ENCODE measurements at regions not wholly inside any gene's neighbourhood (a gene's known extent, or its start where the extent isn't known, plus 50 kb on each side); places are given as distances from the start of the nearest gene placed in this dataset.

DNA sequence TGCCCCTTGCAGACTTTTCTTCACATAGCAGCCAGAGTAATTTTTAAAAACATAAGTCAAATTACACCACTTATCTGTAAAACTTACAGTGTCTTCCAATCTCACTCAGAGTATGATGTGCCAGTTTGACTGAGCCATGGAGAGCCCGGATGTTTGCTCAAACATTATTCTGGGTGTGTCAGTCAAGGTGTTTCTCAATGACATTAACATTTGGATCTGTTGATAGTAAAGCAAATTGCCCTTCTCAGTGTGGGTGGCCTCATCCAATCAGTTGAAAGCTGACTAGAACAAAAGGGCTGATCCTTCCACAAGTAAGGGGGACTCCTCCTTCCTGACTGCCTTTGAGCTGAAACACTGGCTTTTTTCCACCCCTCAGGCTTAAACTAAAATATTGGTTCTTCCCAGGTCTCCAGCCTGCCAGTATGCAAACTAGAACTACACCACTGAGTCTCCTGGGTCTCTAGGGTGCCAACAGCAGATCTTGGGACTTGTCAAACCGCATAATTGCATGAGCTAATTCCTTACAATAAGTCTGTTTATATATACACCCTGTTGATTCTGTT lies 157.9 kb upstream of the CTTNBP2NL start:
- Histone ChIP-seq H3K9me3 (ENCODE audit: control insufficient read depth in 3 of 3, low read length in 3 of 3) (no peaks in the 10 kb centered on the region), H3K36me3 (ENCODE audit: control insufficient read depth in 3 of 3, insufficient read depth in 3 of 3, low read length in 3 of 3) (no peaks in the 10 kb centered on the region), H3K4me3 (ENCODE audit: low read length in 3 of 3) (no peak overlapping the region), H3K4me1 (ENCODE audit: control insufficient read depth in 3 of 3, insufficient read depth in 3 of 3, low read length in 3 of 3) (no peaks in the 10 kb centered on the region), H3K27me3 (ENCODE audit: control insufficient read depth in 3 of 3, insufficient read depth in 3 of 3, low read length in 3 of 3) (no peaks in the 10 kb centered on the region), H3K9ac (ENCODE audit: low read depth in 1 of 3, low read length in 3 of 3) (no peak overlapping the region), H3K27ac (ENCODE audit: low read depth, low read length) (no peak overlapping the region)

DNA sequence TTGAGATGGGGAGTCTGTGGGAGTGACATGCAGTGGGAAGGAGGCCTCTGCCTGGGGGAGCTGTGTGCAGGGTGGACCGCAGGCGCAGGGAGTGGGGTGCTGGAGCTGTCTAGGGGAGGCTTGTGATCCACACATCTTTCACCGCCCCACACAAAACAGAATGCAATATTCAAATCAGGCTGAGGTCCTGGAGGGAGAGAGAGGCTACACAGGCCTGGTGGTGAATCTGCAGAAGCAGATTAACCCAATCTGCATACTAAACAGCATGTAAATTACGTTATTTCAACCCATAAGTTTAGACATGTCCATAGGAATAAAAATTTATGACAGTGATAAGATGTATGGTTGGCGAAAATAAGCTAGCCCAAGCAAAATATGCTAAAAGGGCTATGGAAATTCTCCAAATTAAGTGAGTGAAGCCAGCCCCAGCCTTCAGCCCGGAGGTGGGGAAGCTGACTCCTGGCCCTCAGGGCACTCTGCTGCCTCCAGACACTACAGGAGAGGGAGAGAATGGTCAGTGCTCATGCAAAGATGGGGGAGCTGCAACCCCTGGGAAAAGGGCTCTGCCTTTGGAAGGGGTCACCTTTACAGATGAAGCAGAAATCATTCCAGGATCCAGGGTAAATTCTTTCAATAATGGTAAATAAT lies 156.2 kb upstream of the CTTNBP2NL start:
- Histone ChIP-seq H3K27ac (ENCODE audit: low read depth, low read length) (no peak overlapping the region), H3K27me3 (ENCODE audit: control insufficient read depth in 3 of 3, insufficient read depth in 3 of 3, low read length in 3 of 3) (no peaks in the 10 kb centered on the region), H3K9me3 (ENCODE audit: control insufficient read depth in 3 of 3, low read length in 3 of 3) (no peaks in the 10 kb centered on the region), H3K36me3 (ENCODE audit: control insufficient read depth in 3 of 3, insufficient read depth in 3 of 3, low read length in 3 of 3) (no peaks in the 10 kb centered on the region), H3K4me3 (ENCODE audit: low read length in 3 of 3) (no peak overlapping the region), H3K4me1 (ENCODE audit: control insufficient read depth in 3 of 3, insufficient read depth in 3 of 3, low read length in 3 of 3) (no peaks in the 10 kb centered on the region), H3K9ac (ENCODE audit: low read depth in 1 of 3, low read length in 3 of 3) (no peak overlapping the region)

DNA sequence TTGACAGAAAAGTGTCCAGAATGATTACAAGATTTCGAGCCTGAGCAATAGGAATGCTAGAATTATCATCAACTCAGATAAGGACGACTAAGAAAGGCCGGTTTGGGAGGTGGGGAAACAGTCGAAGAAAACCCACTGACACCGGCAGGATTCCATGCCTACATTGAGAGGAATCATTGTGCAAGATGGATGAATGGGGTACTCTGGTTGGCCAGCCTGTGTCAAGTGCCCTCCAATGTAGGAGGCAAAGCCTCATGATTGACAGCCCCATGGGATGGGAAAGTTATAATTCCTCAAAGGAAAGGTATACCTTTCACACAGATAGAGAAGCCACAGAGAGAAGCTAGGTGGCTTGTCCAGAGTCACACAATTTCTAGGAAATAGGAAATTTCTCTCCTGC lies 153.5 kb upstream of the CTTNBP2NL start:
- H3K9me3 ChIP-seq (ENCODE audit: control insufficient read depth in 3 of 3, low read length in 3 of 3) = no peaks in the 10 kb centered on the region
- no peaks in the 10 kb centered on the region for H3K36me3 ChIP-seq (ENCODE audit: control insufficient read depth in 3 of 3, insufficient read depth in 3 of 3, low read length in 3 of 3)

DNA sequence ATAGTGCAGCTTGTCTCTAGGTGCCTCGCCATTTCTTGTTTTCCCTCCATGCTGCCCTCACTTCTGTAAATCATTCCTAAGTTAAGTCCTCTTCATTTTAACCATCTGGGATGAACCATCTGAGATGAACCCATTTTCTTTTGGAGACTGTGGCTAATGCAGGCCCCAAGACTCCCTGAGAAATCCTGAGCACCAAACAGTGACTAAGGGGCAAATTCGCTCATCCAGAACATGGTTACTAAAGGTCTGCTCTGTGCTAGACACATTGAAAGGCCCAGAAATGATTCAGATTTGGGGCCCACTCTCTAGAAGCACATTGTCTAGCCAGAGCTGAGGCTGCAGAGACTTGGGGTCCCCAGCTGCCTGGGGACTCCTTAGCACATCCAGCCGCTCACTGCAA lies 151.9 kb upstream of the CTTNBP2NL start:
- Histone ChIP-seq H3K27me3 (ENCODE audit: control insufficient read depth in 3 of 3, insufficient read depth in 3 of 3, low read length in 3 of 3) (no peaks in the 10 kb centered on the region), H3K36me3 (ENCODE audit: control insufficient read depth in 3 of 3, insufficient read depth in 3 of 3, low read length in 3 of 3) (no peaks in the 10 kb centered on the region), H3K4me3 (ENCODE audit: low read length in 3 of 3) (no peak overlapping the region), H3K9me3 (ENCODE audit: control insufficient read depth in 3 of 3, low read length in 3 of 3) (no peaks in the 10 kb centered on the region), H3K9ac (ENCODE audit: low read depth in 1 of 3, low read length in 3 of 3) (no peak overlapping the region), H3K4me1 (ENCODE audit: control insufficient read depth in 3 of 3, insufficient read depth in 3 of 3, low read length in 3 of 3) (peaks cover 0 to 5% (median 4%) of the 10 kb centered on the region in 3 donors), H3K27ac (ENCODE audit: low read depth, low read length) (no peak overlapping the region)

More for the DNA sequence above, 153.5 kb upstream of the CTTNBP2NL start:
- Histone ChIP-seq H3K27me3 (ENCODE audit: control insufficient read depth in 3 of 3, insufficient read depth in 3 of 3, low read length in 3 of 3) (no peaks in the 10 kb centered on the region), H3K4me3 (ENCODE audit: low read length in 3 of 3) (no peak overlapping the region), H3K4me1 (ENCODE audit: control insufficient read depth in 3 of 3, insufficient read depth in 3 of 3, low read length in 3 of 3) (peaks cover 0 to 4% (median 4%) of the 10 kb centered on the region in 3 donors), H3K9ac (ENCODE audit: low read depth in 1 of 3, low read length in 3 of 3) (no peak overlapping the region), H3K27ac (ENCODE audit: low read depth, low read length) (no peak overlapping the region)

DNA sequence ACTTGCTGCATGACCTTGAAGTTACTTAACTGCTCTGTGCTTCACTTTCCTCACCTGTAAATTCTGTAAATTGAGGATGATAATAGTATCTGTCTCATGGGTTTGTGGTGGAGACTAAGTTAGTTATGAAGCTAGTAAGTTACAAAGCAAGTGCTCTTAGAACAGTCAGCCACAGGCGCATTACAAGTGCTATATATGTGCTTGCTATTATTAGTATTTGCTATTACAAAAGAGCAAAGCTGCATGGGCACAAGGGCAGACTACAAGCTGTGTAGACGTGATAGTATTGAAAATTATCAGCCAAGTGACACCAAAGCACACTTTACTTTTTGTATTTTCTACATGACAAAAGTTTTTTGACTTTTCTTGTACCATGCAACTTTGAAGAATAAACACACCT lies 150.9 kb upstream of the CTTNBP2NL start:
- H3K4me1 ChIP-seq (ENCODE audit: control insufficient read depth in 3 of 3, insufficient read depth in 3 of 3, low read length in 3 of 3) = peaks cover 0 to 5% (median 4%) of the 10 kb centered on the region in 3 donors
- H3K36me3 ChIP-seq (ENCODE audit: control insufficient read depth in 3 of 3, insufficient read depth in 3 of 3, low read length in 3 of 3) = no peaks in the 10 kb centered on the region
- no peak overlapping the region for H3K4me3 ChIP-seq (ENCODE audit: low read length in 3 of 3)
- no peak overlapping the region for H3K9ac ChIP-seq (ENCODE audit: low read depth in 1 of 3, low read length in 3 of 3)
- no peak overlapping the region for H3K27ac ChIP-seq (ENCODE audit: low read depth, low read length)
- H3K27me3 ChIP-seq (ENCODE audit: control insufficient read depth in 3 of 3, insufficient read depth in 3 of 3, low read length in 3 of 3) = no peaks in the 10 kb centered on the region
- no peaks in the 10 kb centered on the region for H3K9me3 ChIP-seq (ENCODE audit: control insufficient read depth in 3 of 3, low read length in 3 of 3)

DNA sequence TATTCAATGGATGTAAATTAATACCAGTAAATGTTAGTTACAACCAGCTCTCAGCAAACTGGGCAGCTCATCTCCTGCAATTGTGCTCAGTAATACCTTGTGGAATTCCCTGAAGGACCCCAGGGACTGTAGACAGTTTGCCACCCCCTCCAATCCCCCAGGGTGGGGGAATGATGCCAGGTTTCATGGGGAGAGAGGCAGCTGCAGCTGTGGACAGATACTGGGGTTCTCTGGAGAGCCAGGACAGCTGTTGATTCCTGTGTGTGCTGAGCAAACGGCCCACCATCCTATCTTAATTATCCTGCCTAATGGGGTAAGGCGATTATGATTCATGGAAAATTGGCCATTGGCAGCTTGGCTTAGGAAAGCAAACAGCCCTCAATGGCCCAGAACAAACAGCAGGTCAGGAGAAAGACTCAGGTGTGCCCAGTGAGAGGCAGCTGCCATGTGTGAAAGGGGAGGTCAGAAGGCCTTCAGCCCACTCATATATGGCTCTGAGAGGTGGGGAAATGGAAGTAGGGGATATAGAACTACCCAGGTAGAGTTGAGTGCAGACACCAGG lies 148.9 kb upstream of the CTTNBP2NL start:
- H3K27ac ChIP-seq (ENCODE audit: low read depth, low read length) = no peak overlapping the region
- H3K9me3 ChIP-seq (ENCODE audit: control insufficient read depth in 3 of 3, low read length in 3 of 3) = no peaks in the 10 kb centered on the region
- H3K36me3 ChIP-seq (ENCODE audit: control insufficient read depth in 3 of 3, insufficient read depth in 3 of 3, low read length in 3 of 3) = no peaks in the 10 kb centered on the region
- H3K4me3 ChIP-seq (ENCODE audit: low read length in 3 of 3) = no peak overlapping the region
- H3K4me1 ChIP-seq (ENCODE audit: control insufficient read depth in 3 of 3, insufficient read depth in 3 of 3, low read length in 3 of 3) = peaks cover 0 to 5% (median 4%) of the 10 kb centered on the region in 3 donors
- peaks cover 0 to 6% (median 0%) of the 10 kb centered on the region in 3 donors for H3K27me3 ChIP-seq (ENCODE audit: control insufficient read depth in 3 of 3, insufficient read depth in 3 of 3, low read length in 3 of 3)
- H3K9ac ChIP-seq (ENCODE audit: low read depth in 1 of 3, low read length in 3 of 3) = no peak overlapping the region

DNA sequence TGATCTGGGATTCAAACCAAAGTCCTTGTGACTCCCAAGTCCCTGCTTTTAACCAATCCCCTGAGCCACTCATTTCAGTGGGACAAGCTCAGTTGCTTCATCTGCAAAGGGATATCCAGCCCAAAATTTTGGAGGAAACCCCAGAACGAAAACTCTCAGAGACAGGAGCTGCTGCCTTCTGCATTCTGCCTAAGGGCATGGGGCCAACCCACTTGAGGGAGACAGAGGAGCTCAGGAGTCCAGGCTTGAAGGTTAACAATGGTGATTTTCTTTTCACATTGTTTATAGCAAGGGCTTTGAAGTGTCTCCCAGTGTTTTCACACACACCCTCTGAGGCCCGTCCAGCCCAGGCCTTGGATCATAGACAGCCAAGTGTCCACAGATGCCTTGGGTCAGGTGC lies 148.1 kb upstream of the CTTNBP2NL start:
- H3K9ac ChIP-seq (ENCODE audit: low read depth in 1 of 3, low read length in 3 of 3) = no peak overlapping the region
- no peak overlapping the region for H3K4me3 ChIP-seq (ENCODE audit: low read length in 3 of 3)
- peaks cover 0 to 6% (median 0%) of the 10 kb centered on the region in 3 donors for H3K27me3 ChIP-seq (ENCODE audit: control insufficient read depth in 3 of 3, insufficient read depth in 3 of 3, low read length in 3 of 3)
- peaks cover 0 to 5% (median 4%) of the 10 kb centered on the region in 3 donors for H3K4me1 ChIP-seq (ENCODE audit: control insufficient read depth in 3 of 3, insufficient read depth in 3 of 3, low read length in 3 of 3)
- no peak overlapping the region for H3K27ac ChIP-seq (ENCODE audit: low read depth, low read length)
- H3K36me3 ChIP-seq (ENCODE audit: control insufficient read depth in 3 of 3, insufficient read depth in 3 of 3, low read length in 3 of 3) = no peaks in the 10 kb centered on the region
- H3K9me3 ChIP-seq (ENCODE audit: control insufficient read depth in 3 of 3, low read length in 3 of 3) = no peaks in the 10 kb centered on the region

DNA sequence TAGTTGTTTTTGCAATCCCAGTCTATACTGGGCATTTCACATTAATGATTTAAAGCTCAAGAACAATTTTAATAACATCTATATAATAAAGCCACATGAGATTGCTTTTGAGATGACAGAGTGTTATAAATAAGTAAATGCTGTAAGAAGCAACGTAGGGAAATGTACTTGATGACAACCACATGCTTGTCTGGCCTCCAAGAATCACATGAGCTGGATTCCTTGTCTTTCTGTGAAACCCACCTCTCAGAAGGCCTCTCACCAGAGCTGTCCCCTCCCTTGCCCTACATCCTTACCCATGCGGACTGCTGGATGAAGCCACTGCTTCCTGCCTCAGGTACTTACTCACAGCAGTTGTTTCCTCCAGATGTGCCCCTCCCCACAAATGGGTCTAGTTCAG lies 145.1 kb upstream of the CTTNBP2NL start:
- H3K27ac ChIP-seq (ENCODE audit: low read depth, low read length) = no peak overlapping the region
- H3K9me3 ChIP-seq (ENCODE audit: control insufficient read depth in 3 of 3, low read length in 3 of 3) = no peaks in the 10 kb centered on the region
- peaks cover 0 to 2% (median 0%) of the 10 kb centered on the region in 3 donors for H3K4me1 ChIP-seq (ENCODE audit: control insufficient read depth in 3 of 3, insufficient read depth in 3 of 3, low read length in 3 of 3)

DNA sequence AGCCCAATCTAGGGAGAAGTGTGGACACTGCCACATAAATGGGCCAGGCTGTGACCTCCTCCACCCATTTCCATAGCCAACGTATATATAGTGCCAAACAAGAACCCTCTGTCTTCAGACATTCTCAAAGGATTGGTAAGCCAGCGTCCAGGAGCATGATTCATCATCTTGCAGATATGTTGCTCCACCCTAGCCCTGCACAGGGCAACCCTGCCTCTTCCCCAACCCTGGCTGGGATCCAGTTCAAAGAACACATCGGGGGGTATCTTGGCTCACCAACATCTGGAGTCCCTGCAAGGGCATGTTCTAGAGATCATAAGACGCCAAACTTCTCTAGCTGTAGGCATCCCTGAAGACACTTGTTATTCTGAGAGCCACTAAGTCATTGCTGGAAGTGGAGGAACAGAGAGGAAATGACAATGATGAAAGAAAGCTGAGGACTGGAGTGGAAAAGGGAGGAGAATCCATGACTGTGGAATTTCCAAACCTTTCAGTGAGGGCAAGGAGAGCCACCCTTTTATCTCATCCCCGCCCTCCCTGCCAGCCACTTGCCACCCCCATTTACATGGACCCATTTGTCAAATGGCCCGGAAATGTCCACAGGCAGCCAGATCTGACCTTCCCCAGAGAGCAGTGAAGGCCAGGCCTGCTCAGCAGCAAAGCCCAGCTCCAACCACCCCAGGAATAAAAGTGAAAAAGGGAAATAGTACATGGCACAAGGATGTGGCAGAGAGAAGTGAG lies 144.1 kb upstream of the CTTNBP2NL start:
- Histone ChIP-seq H3K27me3 (ENCODE audit: control insufficient read depth in 3 of 3, insufficient read depth in 3 of 3, low read length in 3 of 3) (peaks cover 0 to 10% (median 0%) of the 10 kb centered on the region in 3 donors), H3K27ac (ENCODE audit: low read depth, low read length) (no peak overlapping the region), H3K36me3 (ENCODE audit: control insufficient read depth in 3 of 3, insufficient read depth in 3 of 3, low read length in 3 of 3) (no peaks in the 10 kb centered on the region), H3K9me3 (ENCODE audit: control insufficient read depth in 3 of 3, low read length in 3 of 3) (no peaks in the 10 kb centered on the region), H3K9ac (ENCODE audit: low read depth in 1 of 3, low read length in 3 of 3) (no peak overlapping the region), H3K4me1 (ENCODE audit: control insufficient read depth in 3 of 3, insufficient read depth in 3 of 3, low read length in 3 of 3) (peaks cover 0 to 2% (median 0%) of the 10 kb centered on the region in 3 donors), H3K4me3 (ENCODE audit: low read length in 3 of 3) (no peak overlapping the region)

More for the DNA sequence above, 145.1 kb upstream of the CTTNBP2NL start:
- no peak overlapping the region for H3K9ac ChIP-seq (ENCODE audit: low read depth in 1 of 3, low read length in 3 of 3)
- H3K36me3 ChIP-seq (ENCODE audit: control insufficient read depth in 3 of 3, insufficient read depth in 3 of 3, low read length in 3 of 3) = no peaks in the 10 kb centered on the region
- H3K4me3 ChIP-seq (ENCODE audit: low read length in 3 of 3) = no peak overlapping the region
- H3K27me3 ChIP-seq (ENCODE audit: control insufficient read depth in 3 of 3, insufficient read depth in 3 of 3, low read length in 3 of 3) = peaks cover 0 to 6% (median 0%) of the 10 kb centered on the region in 3 donors

DNA sequence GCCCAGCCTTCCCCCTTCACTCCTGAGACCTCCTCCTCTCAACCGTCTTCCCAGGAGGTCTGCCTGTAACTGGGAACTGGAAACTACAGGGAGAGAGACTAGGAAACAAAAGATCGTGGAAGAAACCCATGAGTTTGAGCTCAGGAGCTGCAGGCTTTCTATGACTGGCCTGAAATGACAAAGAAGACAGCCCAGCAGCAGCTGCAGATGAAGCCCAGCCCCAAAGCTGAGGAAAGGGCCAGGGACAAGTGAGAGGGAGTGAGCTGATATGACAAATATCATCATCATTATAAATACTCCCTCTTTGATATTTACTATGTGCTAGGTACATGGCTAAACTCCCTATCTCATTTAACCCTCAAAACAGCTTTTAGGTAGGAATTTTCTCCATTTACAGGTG lies 142.6 kb upstream of the CTTNBP2NL start:
- Histone ChIP-seq H3K4me3 (ENCODE audit: low read length in 3 of 3) (no peak overlapping the region), H3K36me3 (ENCODE audit: control insufficient read depth in 3 of 3, insufficient read depth in 3 of 3, low read length in 3 of 3) (no peaks in the 10 kb centered on the region), H3K27ac (ENCODE audit: low read depth, low read length) (no peak overlapping the region), H3K27me3 (ENCODE audit: control insufficient read depth in 3 of 3, insufficient read depth in 3 of 3, low read length in 3 of 3) (peaks cover 0 to 10% (median 0%) of the 10 kb centered on the region in 3 donors), H3K9ac (ENCODE audit: low read depth in 1 of 3, low read length in 3 of 3) (no peak overlapping the region), H3K4me1 (ENCODE audit: control insufficient read depth in 3 of 3, insufficient read depth in 3 of 3, low read length in 3 of 3) (no peaks in the 10 kb centered on the region), H3K9me3 (ENCODE audit: control insufficient read depth in 3 of 3, low read length in 3 of 3) (no peaks in the 10 kb centered on the region)

Data from skeletal muscle tissue (tissue), 3 donors.